ENCODE measurements at regions not wholly inside any gene's neighbourhood (a gene's known extent, or its start where the extent isn't known, plus 50 kb on each side); places are given as distances from the start of the nearest gene placed in this dataset.

- peaks cover 6% of the 10 kb centered on the region for H3K27me3 Mint-ChIP-seq (ENCODE audit: unreplicated experiment)
- no peaks in the 10 kb centered on the region for H3K36me3 Mint-ChIP-seq (ENCODE audit: low read depth, unreplicated experiment)
- H3K9me3 Mint-ChIP-seq (ENCODE audit: unreplicated experiment), result peaks cover 3% of the 10 kb centered on the region
- no peak overlapping the region for H3K27ac Mint-ChIP-seq (ENCODE audit: unreplicated experiment)
- peaks cover 11% of the 10 kb centered on the region for H3K4me1 Mint-ChIP-seq (ENCODE audit: unreplicated experiment)
- H3K4me3 Mint-ChIP-seq (ENCODE audit: unreplicated experiment), result no peak overlapping the region
- DNase-seq (ENCODE audit: low spot score), result no peak
- TF ChIP-seq, protein P1, sequence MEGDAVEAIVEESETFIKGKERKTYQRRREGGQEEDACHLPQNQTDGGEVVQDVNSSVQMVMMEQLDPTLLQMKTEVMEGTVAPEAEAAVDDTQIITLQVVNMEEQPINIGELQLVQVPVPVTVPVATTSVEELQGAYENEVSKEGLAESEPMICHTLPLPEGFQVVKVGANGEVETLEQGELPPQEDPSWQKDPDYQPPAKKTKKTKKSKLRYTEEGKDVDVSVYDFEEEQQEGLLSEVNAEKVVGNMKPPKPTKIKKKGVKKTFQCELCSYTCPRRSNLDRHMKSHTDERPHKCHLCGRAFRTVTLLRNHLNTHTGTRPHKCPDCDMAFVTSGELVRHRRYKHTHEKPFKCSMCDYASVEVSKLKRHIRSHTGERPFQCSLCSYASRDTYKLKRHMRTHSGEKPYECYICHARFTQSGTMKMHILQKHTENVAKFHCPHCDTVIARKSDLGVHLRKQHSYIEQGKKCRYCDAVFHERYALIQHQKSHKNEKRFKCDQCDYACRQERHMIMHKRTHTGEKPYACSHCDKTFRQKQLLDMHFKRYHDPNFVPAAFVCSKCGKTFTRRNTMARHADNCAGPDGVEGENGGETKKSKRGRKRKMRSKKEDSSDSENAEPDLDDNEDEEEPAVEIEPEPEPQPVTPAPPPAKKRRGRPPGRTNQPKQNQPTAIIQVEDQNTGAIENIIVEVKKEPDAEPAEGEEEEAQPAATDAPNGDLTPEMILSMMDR (IDR thresholded peaks at IDR 0.05; ENCODE audit: unreplicated experiment), result no peak
These were observed 217.8 kb downstream of the KIF26A start for GRCh38 chr14:104356020-104356737.

DNA sequence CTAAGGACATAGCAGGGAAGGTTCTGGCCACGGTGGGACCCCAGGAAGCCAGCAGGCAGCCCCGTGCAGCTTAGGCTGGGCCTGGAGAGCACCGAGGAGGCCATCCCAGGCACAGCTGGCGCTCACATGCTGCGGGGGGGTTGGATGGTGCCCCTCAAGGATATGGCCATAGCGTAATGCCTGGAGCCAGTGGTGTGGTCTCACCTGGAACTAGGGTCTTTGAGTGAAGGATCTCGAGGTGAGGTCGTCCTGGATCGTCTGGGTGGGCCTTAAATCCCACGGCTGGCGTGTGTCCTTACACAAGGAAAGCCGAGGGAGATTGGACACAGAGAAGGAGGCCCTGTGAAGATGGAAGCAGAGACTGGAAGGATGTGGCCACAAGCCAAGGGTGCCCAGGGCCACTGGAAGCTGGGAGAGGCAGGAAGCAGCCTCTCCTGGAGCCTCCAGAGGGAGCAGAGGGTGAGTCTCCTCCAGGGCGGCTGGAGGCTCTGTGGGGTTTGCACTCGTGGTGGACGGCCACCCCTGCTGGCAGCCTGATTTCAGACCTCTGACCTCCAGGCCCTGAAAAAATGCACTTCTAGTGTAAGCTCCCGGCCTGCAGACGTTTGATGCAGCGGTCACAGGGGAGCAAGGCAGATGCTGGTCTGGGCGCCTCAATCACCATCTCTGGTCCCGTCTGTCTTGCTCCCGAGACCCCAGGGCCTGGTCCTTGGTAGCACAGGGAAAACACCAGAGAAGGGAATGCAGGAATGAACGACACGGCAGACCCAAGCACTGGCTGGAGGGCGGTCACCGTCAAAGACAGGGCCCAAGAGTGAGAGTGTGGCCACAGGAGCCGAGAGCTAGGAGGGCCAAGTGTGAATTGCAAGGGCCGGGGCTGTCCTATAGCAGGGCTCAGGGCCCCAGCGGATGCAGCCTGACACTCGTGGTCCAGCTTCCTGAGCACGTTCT lies 218.6 kb downstream of the KIF26A start:
- no peaks in the 10 kb centered on the region for H3K9me3 Mint-ChIP-seq (ENCODE audit: unreplicated experiment)
- no peaks in the 10 kb centered on the region for H3K36me3 Mint-ChIP-seq (ENCODE audit: low read depth, unreplicated experiment)
- no peak overlapping the region for H3K4me3 Mint-ChIP-seq (ENCODE audit: unreplicated experiment)
- TF ChIP-seq, protein P1 (IDR thresholded peaks at IDR 0.05; ENCODE audit: unreplicated experiment), result no peak
- peaks cover 6% of the 10 kb centered on the region for H3K27me3 Mint-ChIP-seq (ENCODE audit: unreplicated experiment)
- H3K4me1 Mint-ChIP-seq (ENCODE audit: unreplicated experiment), result peaks cover 11% of the 10 kb centered on the region
- no peak overlapping the region for H3K27ac Mint-ChIP-seq (ENCODE audit: unreplicated experiment)
- DNase-seq (ENCODE audit: low spot score), result no peak

DNA sequence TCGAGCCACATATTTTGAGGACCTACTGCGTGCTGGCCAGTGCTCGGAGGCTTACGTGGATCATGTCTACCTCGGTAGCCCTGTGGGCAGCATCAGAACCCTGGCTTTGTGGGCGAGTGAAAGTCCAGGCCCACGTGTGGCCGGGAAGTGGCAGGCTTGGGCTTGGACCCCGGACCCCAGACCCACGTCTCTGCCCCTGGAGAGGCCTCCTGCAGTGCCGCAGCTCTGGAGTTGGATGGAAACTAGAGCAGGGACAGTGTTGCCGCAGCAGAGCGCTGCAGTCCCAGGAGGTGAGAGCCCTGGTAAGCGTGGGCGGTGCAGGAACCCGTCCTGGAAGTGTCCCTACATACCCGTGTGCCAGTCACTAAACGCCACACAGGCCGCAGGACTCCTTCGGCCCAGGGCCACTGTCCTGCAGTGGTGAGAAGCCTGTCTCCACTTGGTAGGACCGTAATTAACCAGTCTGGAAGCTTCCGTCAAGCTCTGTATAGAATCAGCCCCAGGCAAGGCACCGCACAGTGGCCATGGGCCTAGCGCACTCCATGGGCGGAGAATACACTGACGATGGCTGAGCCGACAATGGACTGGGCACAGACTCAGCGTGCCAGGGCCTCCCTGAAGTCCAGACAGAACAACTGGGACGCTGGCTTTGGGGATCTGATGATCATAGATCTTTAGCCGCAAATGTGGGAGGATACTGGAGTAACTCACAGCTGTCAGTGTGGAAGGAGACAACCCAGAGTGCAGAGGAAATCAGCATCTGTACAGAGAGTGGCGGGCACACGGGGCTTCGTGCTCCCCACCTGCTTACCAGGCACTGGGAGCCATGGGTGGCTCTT lies 219.5 kb downstream of the KIF26A start:
- Mint-ChIP-seq H3K9me3 (ENCODE audit: unreplicated experiment) (no peaks in the 10 kb centered on the region), H3K27me3 (ENCODE audit: unreplicated experiment) (peaks cover 6% of the 10 kb centered on the region), H3K36me3 (ENCODE audit: low read depth, unreplicated experiment) (no peaks in the 10 kb centered on the region), H3K4me1 (ENCODE audit: unreplicated experiment) (peaks cover 11% of the 10 kb centered on the region), H3K27ac (ENCODE audit: unreplicated experiment) (no peak overlapping the region), H3K4me3 (ENCODE audit: unreplicated experiment) (no peak overlapping the region)
- no peak for DNase-seq (ENCODE audit: low spot score)
- TF ChIP-seq, protein P1 (IDR thresholded peaks at IDR 0.05; ENCODE audit: unreplicated experiment), result no peak

DNA sequence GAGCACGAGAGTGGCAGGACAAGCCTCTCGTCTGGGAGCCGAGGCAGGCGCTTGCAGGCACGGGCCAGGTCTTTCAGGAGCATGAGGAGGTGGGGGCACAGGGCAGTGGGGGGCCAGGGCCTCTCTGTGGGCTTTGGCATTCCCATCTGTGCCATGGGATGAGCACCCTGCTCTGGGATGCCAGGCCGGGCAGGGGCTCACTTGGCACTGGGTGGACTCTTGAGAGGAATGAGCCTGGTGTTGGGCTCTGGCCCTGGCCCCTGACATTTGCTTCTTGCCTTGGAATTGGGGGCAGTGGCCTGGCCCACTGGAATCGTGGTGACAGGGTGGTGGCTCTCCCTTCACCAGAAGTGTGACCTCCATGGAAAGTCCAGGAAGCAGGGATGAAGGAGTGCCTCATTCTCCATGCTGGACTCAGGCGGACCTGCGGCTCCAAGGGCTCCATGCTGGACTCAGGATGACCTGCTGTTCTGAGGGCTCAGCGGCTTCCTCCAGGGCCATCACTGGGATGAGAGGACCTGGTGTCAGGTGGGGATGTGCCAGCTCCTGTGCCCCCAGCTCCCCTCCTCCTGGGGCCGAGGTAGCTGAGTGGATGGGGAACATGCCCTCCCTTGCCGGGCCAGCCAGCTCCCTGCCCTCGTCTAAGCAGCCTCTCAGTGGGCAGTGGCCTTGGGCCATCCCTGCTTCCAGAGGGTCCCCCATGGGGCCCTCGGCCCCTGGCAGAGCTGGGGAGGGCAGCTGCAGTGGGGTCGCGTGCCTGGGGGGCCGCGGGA lies 220.3 kb downstream of the KIF26A start:
- DNase-seq (ENCODE audit: low spot score), result no peak
- peaks cover 6% of the 10 kb centered on the region for H3K27me3 Mint-ChIP-seq (ENCODE audit: unreplicated experiment)
- no peak overlapping the region for H3K27ac Mint-ChIP-seq (ENCODE audit: unreplicated experiment)
- TF ChIP-seq, protein P1 (IDR thresholded peaks at IDR 0.05; ENCODE audit: unreplicated experiment), result no peak
- no peaks in the 10 kb centered on the region for H3K36me3 Mint-ChIP-seq (ENCODE audit: low read depth, unreplicated experiment)
- H3K4me3 Mint-ChIP-seq (ENCODE audit: unreplicated experiment), result no peak overlapping the region
- H3K9me3 Mint-ChIP-seq (ENCODE audit: unreplicated experiment), result no peaks in the 10 kb centered on the region
- peaks cover 11% of the 10 kb centered on the region for H3K4me1 Mint-ChIP-seq (ENCODE audit: unreplicated experiment)

Data from endothelial cell (in vitro differentiated cells).